K562 (cell line): ENCODE measurements at regions not wholly inside any gene's neighbourhood (a gene's known extent, or its start where the extent isn't known, plus 50 kb on each side); places are given as distances from the start of the nearest gene placed in this dataset.

Experiments
- ATAC-seq: fragments of 200-7000 bp; cut with Tn5 transposase; 3 replicates; pipeline ENCODE4 v1.9.1; 2020; ENCODE audit warnings: moderate library complexity
- BruUV-seq: library from RNA; stranded (reverse); fragments of 400-500 nt; replicated peaks from 2 replicates; lab custom pipeline; 2021; lab: Mats Ljungman, UMichigan
- CTCF ChIA-PET: fragments of 300-600 bp; formaldehyde crosslinking; extraction: SDS; loops from one replicate; lab custom pipeline; 2021; ENCODE audit warnings: low intra/inter-chr PET ratio; lab: Yijun Ruan, JAX
- POLR2A ChIA-PET: fragments of 300-600, 350-650 bp; sonication (Branson Sonifier 250); formaldehyde crosslinking; extraction: SDS; loops from one replicate; lab custom pipeline; 2021; ENCODE audit warnings: antibody characterized with exemption, inconsistent platforms; lab: Yijun Ruan, JAX
- DNase-seq, 4 experiments: peaks; one replicate each; pipeline versions ENCODE4 v3.0.0 to v3.0.0-alpha.2; 2011 to 2018; ENCODE audit warnings: low spot score in 3 of 4, mixed read lengths in 3 of 4; ENCODE audit errors: extremely low read depth in 1 of 4
- FAIRE-seq: peaks from 2 replicates; lab custom pipeline; 2011; peaks lifted over from hg19 to GRCh38; lab: Jason Lieb, UNC
- H2AFZ ChIP-seq: 2 replicates; pipeline ENCODE4 v1.6.0; 2011; ENCODE audit warnings: low read depth, low read length, control low read depth, inconsistent platforms
- H3K27ac ChIP-seq: fragments of 200-600 bp; 3 replicates; pipeline ENCODE4 v1.8.0; 2011; ENCODE audit warnings: low read depth, mild to moderate bottlenecking, control low read depth, inconsistent platforms, low read length, moderate library complexity, mixed read lengths; ENCODE audit errors: extremely low read depth
- H3K27me3 ChIP-seq, 2 experiments: fragments of 300-600 bp in 1 of 2; 2 replicates in 1 of 2; 3 replicates in 1 of 2; pipeline versions ENCODE4 v1.6.0 to v1.8.0; 2011; ENCODE audit warnings: inconsistent platforms in 2 of 2, low read length in 2 of 2, mild to moderate bottlenecking in 1 of 2, mixed read lengths in 1 of 2, moderate library complexity in 1 of 2; ENCODE audit not compliant: control insufficient read depth in 2 of 2, insufficient read depth in 2 of 2
- H3K36me3 ChIP-seq: fragments of 300-600 bp; 3 replicates; pipeline ENCODE4 v1.8.0; 2011; ENCODE audit warnings: mild to moderate bottlenecking, low read length, inconsistent platforms; ENCODE audit not compliant: control insufficient read depth, insufficient read depth
- H3K4me1 ChIP-seq, 2 experiments: fragments of 200-600 bp in 1 of 2; replicated peaks in 1 of 2; 2 replicates in 1 of 2; 3 replicates in 1 of 2; pipeline versions ENCODE4 v1.5.1 to v1.8.0; 2011; ENCODE audit warnings: inconsistent platforms in 2 of 2, low read length in 2 of 2, mild to moderate bottlenecking in 1 of 2, mixed read lengths in 1 of 2, moderate library complexity in 1 of 2; ENCODE audit not compliant: control insufficient read depth in 2 of 2, insufficient read depth in 2 of 2
- H3K4me2 ChIP-seq: 2 replicates; pipeline ENCODE4 v1.6.1; 2011; ENCODE audit warnings: low read length, control low read depth, inconsistent platforms, mixed read lengths; ENCODE audit not compliant: insufficient read depth
- H3K4me3 ChIP-seq: fragments of 200-600 bp; sonication (generic), shearing (Covaris generic); 2 replicates; pipeline ENCODE4 v1.5.1; 2016; ENCODE audit warnings: control low read depth, inconsistent platforms
- H3K79me2 ChIP-seq: fragments of 200-600 bp; 3 replicates; pipeline ENCODE4 v1.8.0; 2011; ENCODE audit warnings: low read length, inconsistent platforms; ENCODE audit not compliant: control insufficient read depth, insufficient read depth
- H3K9ac ChIP-seq, 2 experiments: 2 replicates each; pipeline versions ENCODE4 v1.6.0 to v1.6.1; 2011; ENCODE audit warnings: low read depth in 2 of 2, low read length in 2 of 2, control low read depth in 1 of 2, inconsistent platforms in 1 of 2, mild to moderate bottlenecking in 1 of 2, mixed read lengths in 1 of 2; ENCODE audit not compliant: insufficient read depth in 1 of 2
- H3K9me1 ChIP-seq: one replicate; pipeline ENCODE4 v1.6.0; 2011; ENCODE audit warnings: inconsistent platforms, mild to moderate bottlenecking, low read length, moderate library complexity; ENCODE audit not compliant: control insufficient read depth, insufficient read depth
- H3K9me3 ChIP-seq: replicated peaks from 2 replicates; pipeline ENCODE4 v1.5.1; 2011; ENCODE audit warnings: low read depth, low read length, inconsistent platforms; ENCODE audit not compliant: control insufficient read depth, insufficient read depth
- H4K20me1 ChIP-seq: replicated peaks from 2 replicates; pipeline ENCODE4 v1.6.1; 2011; ENCODE audit warnings: low read length, inconsistent platforms, mixed read lengths; ENCODE audit not compliant: control insufficient read depth, insufficient read depth
- CC2D1A ChIP-seq: fragments of 450-650 bp; IDR thresholded peaks from 2 replicates; pipeline ENCODE4 v1.6.1; 2017; ENCODE audit warnings: mild to moderate bottlenecking
- CEBPG ChIP-seq, 3 experiments: fragments of 200-800 bp in 1 of 3; sonication (Bioruptor generic) in 1 of 3; sonication (generic) in 1 of 3; formaldehyde crosslinking in 1 of 3; IDR thresholded peaks in 2 of 3; conservative IDR thresholded peaks in 1 of 3; 2 replicates each; pipeline versions ENCODE4 v1.6.1 to v1.8.0; 2016 to 2022; ENCODE audit warnings: missing compliant biosample characterization in 2 of 3, missing genetic modification characterization in 2 of 3, mild to moderate bottlenecking in 1 of 3, missing genetic modification reagents in 1 of 3
- MEF2A ChIP-seq: IDR thresholded peaks from 2 replicates; pipeline ENCODE4 v1.6.1; 2011; ENCODE audit warnings: low read depth, mild to moderate bottlenecking, low read length, moderate library complexity; ENCODE audit not compliant: control insufficient read depth
- POLR2H ChIP-seq: IDR thresholded peaks from 2 replicates; pipeline ENCODE4 v1.6.1; 2016; ENCODE audit warnings: missing genetic modification characterization, low read depth, mild to moderate bottlenecking, control low read depth, missing compliant biosample characterization, moderate library complexity
- SMARCA4 ChIP-seq: fragments of 450-650 bp; IDR thresholded peaks from 2 replicates; pipeline ENCODE4 v1.6.1; 2016
- ZNF282 ChIP-seq: sonication (generic); formaldehyde crosslinking; IDR thresholded peaks from 2 replicates; pipeline ENCODE4 v1.8.1; 2023; ENCODE audit warnings: missing genetic modification reagents
- ZNF354B ChIP-seq: fragments of 250-450 bp; sonication (Bioruptor Pico); IDR thresholded peaks from 2 replicates; pipeline ENCODE4 v1.4.0; 2020
- ZNF518B ChIP-seq: fragments of 250-450 bp; sonication (Bioruptor Pico); IDR thresholded peaks from 2 replicates; pipeline ENCODE4 v1.5.0; 2021; ENCODE audit warnings: mild to moderate bottlenecking, moderate library complexity
- in situ Hi-C: fragments of 300-500 bp; cut with MboI; formaldehyde crosslinking; loops from 4 replicates; pipeline ENCODE4 v1.15.0; 2018; ENCODE audit warnings: inconsistent platforms, mixed read lengths
- intact Hi-C: fragments of 100-400 bp; cut with micrococcal nuclease; formaldehyde crosslinking; loops from 2 replicates; pipeline ENCODE4 v1.14.2; 2022

- TF ChIP-seq ZNF518B (CRISPR knock-in tag) (no peak), SMARCA4 (no peak)
Measured at GRCh38 chr13:87384099-87384498, 287.1 kb upstream of the SLITRK5 start (continued).

- Histone ChIP-seq H3K4me1 (no peaks in the 10 kb centered on the region), H4K20me1 (no peaks in the 10 kb centered on the region), H3K9me3 (no peaks in the 10 kb centered on the region), H3K9ac (no peak overlapping the region), H3K27me3 (no peaks in the 10 kb centered on the region), H3K36me3 (no peaks in the 10 kb centered on the region), H3K4me3 (no peak overlapping the region), H3K4me2 (no peak overlapping the region), H2AFZ (no peak overlapping the region), H3K27ac (no peak overlapping the region), H3K79me2 (no peaks in the 10 kb centered on the region), H3K9me1 (no peaks in the 10 kb centered on the region)
- BruUV-seq, result no TSS peak
- FAIRE-seq, result no peak
- POLR2A ChIA-PET, result no interaction called here
- in situ Hi-C loops, result no loop called here
- no peak for ATAC-seq
- intact Hi-C loops, result no loop called here
- DNase-seq, result no peak
- CTCF ChIA-PET, result no interaction called here
- TF ChIP-seq POLR2H (tag) (no peak), CC2D1A (no peak), ZNF354B (no peak), MEF2A (no peak), CEBPG (CRISPR knock-in tag; IDR thresholded peaks at IDR 0.05) (no peak), CEBPG (tag; conservative IDR thresholded peaks at IDR 0.05 in 1 of 2, IDR thresholded peaks at IDR 0.05 in 1 of 2) (no peak), ZNF282 (no peak)
Measured at GRCh38 chr13:87393358-87393757, 277.8 kb upstream of the SLITRK5 start.
